PC-9 (cell line): ENCODE measurements at regions not wholly inside any gene's neighbourhood (a gene's known extent, or its start where the extent isn't known, plus 50 kb on each side); places are given as distances from the start of the nearest gene placed in this dataset.

Experiments
- BruUV-seq: library from RNA; stranded (reverse); fragments of 400-500 nt; replicated peaks from 2 replicates; lab custom pipeline; 2021; lab: Mats Ljungman, UMichigan
- CTCF ChIA-PET: fragments of 300-600 bp; sonication (Branson Sonifier 250); formaldehyde crosslinking; loops from one replicate; lab custom pipeline; 2022; ENCODE audit warnings: antibody characterized with exemption; lab: Charles Lee
- POLR2A ChIA-PET: fragments of 300-600 bp; sonication (Branson Sonifier 250); formaldehyde crosslinking; loops from one replicate; lab custom pipeline; 2022; ENCODE audit warnings: antibody characterized with exemption; ENCODE audit not compliant: unreplicated experiment; lab: Charles Lee
- DNase-seq, 2 experiments: peaks; one replicate each; pipeline versions ENCODE4 v3.0.0 to v3.0.0-alpha.2; 2015 to 2022; ENCODE audit warnings: mixed read lengths in 1 of 2
- H2AFZ ChIP-seq: fragments of 200-600 bp; sonication (generic); 2 replicates; pipeline ENCODE4 v1.8.1; 2017; ENCODE audit warnings: antibody characterized with exemption
- H3F3A ChIP-seq: fragments of 200-600 bp; sonication (generic); 2 replicates; pipeline ENCODE4 v1.8.1; 2017; ENCODE audit warnings: antibody characterized with exemption, mild to moderate bottlenecking, low read depth; ENCODE audit not compliant: insufficient read depth
- H3K27ac ChIP-seq: fragments of 200-600 bp; sonication (generic); 2 replicates; pipeline ENCODE4 v1.6.1; 2016; ENCODE audit warnings: mixed run types
- H3K27me3 ChIP-seq: fragments of 200-600 bp; sonication (generic); 2 replicates; pipeline ENCODE4 v1.6.1; 2016; ENCODE audit warnings: low read depth, mixed run types; ENCODE audit not compliant: insufficient read depth
- H3K36me3 ChIP-seq: fragments of 200-600 bp; sonication (generic); 2 replicates; pipeline ENCODE4 v1.6.1; 2016; ENCODE audit warnings: low read depth, mixed run types
- H3K4me1 ChIP-seq: fragments of 200-600 bp; sonication (generic); replicated peaks from 2 replicates; pipeline ENCODE4 v1.6.1; 2016; ENCODE audit warnings: mixed run types; ENCODE audit not compliant: insufficient read depth
- H3K4me2 ChIP-seq: fragments of 200-600 bp; sonication (generic); 2 replicates; pipeline ENCODE4 v1.6.1; 2017; ENCODE audit warnings: mixed run types
- H3K4me3 ChIP-seq: fragments of 200-600 bp; sonication (generic); 2 replicates; pipeline ENCODE4 v1.6.1; 2016; ENCODE audit warnings: mixed run types
- H3K79me2 ChIP-seq: fragments of 200-600 bp; sonication (generic); 2 replicates; pipeline ENCODE4 v1.6.1; 2017; ENCODE audit warnings: low read depth, mixed run types
- H3K9me2 ChIP-seq: fragments of 200-600 bp; sonication (generic); 2 replicates; pipeline ENCODE4 v1.8.1; 2017; ENCODE audit warnings: mild to moderate bottlenecking; ENCODE audit not compliant: insufficient read depth
- H3K9me3 ChIP-seq: fragments of 200-600 bp; sonication (generic); 2 replicates; pipeline ENCODE4 v1.8.1; 2016; ENCODE audit warnings: low read depth; ENCODE audit not compliant: insufficient read depth
- H4K20me1 ChIP-seq: fragments of 200-600 bp; sonication (generic); 2 replicates; pipeline ENCODE4 v1.8.1; 2017; ENCODE audit not compliant: insufficient read depth
- EZH2 ChIP-seq: fragments of 200-600 bp; sonication (generic); IDR thresholded peaks from 2 replicates; pipeline ENCODE4 v1.8.0; 2017; ENCODE audit warnings: antibody characterized with exemption, low read depth
- intact Hi-C: fragments of 100-400 bp; cut with micrococcal nuclease; formaldehyde crosslinking; loops from one replicate; pipeline ENCODE4 v1.10.0; 2022; ENCODE audit not compliant: unreplicated experiment
- TF ChIP-seq, protein P1 (sequence below): fragments of 200-600 bp; sonication (generic); conservative IDR thresholded peaks from 2 replicates; pipeline ENCODE4 v1.6.1; 2017; ENCODE audit warnings: mixed run types, antibody characterized with exemption, mild to moderate bottlenecking, moderate library complexity

DNA sequence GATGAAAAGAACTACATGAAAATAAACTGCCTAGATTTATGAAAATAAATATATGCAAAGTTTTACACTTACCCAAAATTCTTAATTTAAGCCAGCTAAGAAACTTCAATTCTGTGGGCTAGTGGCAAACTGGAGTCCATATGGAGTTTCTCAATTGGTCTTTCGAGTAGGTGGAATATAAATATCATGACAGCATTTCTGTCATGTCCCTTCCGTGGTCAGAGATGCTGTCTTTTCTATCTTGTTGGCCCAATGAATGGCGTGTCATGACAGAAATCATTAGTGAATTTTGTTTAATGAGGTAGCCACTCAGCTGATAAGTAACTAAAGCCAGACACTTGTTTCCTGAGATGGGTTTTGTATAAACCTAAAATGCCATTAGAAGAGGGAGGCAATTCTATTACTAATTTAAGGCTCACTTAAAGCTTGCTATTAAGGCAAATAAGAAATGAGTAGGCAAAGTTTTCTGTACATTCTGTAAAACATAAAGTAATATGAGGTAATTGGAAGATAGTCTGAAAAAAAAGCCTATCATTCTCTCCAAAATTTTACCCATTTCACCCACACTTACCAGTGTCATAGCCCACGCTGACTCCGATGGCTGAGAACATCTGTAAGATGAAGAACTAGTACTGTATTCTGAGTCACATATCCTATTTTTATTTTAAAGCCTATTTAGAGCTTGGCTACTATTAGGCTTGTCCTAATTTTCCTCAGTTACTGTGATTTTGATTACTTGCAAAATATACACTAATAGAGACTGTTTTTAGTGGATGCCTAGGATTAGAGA lies 419.3 kb upstream of the MEF2C start:
- intact Hi-C loops, result no loop called here
- H3K36me3 ChIP-seq, result no peaks in the 10 kb centered on the region
- H3K27ac ChIP-seq, result no peak overlapping the region
- DNase-seq, result no peak
- no peaks in the 10 kb centered on the region; the same call in 1 of the 2 replicates for H3K9me2 ChIP-seq
- no peaks in the 10 kb centered on the region for H3K79me2 ChIP-seq
- H3K9me3 ChIP-seq, result no peaks in the 10 kb centered on the region
- TF ChIP-seq, protein P1, sequence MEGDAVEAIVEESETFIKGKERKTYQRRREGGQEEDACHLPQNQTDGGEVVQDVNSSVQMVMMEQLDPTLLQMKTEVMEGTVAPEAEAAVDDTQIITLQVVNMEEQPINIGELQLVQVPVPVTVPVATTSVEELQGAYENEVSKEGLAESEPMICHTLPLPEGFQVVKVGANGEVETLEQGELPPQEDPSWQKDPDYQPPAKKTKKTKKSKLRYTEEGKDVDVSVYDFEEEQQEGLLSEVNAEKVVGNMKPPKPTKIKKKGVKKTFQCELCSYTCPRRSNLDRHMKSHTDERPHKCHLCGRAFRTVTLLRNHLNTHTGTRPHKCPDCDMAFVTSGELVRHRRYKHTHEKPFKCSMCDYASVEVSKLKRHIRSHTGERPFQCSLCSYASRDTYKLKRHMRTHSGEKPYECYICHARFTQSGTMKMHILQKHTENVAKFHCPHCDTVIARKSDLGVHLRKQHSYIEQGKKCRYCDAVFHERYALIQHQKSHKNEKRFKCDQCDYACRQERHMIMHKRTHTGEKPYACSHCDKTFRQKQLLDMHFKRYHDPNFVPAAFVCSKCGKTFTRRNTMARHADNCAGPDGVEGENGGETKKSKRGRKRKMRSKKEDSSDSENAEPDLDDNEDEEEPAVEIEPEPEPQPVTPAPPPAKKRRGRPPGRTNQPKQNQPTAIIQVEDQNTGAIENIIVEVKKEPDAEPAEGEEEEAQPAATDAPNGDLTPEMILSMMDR, result no peak
- no peak for TF ChIP-seq EZH2
- no peaks in the 10 kb centered on the region for H4K20me1 ChIP-seq
- H3F3A ChIP-seq, result no peaks in the 10 kb centered on the region
- no peak overlapping the region for H3K4me3 ChIP-seq
- POLR2A ChIA-PET, result no interaction called here
- H2AFZ ChIP-seq, result no peak overlapping the region
- CTCF ChIA-PET, result no interaction called here
- H3K4me1 ChIP-seq, result no peaks in the 10 kb centered on the region
- no peak overlapping the region for H3K4me2 ChIP-seq
- H3K27me3 ChIP-seq, result no peaks in the 10 kb centered on the region
- no TSS peak for BruUV-seq

DNA sequence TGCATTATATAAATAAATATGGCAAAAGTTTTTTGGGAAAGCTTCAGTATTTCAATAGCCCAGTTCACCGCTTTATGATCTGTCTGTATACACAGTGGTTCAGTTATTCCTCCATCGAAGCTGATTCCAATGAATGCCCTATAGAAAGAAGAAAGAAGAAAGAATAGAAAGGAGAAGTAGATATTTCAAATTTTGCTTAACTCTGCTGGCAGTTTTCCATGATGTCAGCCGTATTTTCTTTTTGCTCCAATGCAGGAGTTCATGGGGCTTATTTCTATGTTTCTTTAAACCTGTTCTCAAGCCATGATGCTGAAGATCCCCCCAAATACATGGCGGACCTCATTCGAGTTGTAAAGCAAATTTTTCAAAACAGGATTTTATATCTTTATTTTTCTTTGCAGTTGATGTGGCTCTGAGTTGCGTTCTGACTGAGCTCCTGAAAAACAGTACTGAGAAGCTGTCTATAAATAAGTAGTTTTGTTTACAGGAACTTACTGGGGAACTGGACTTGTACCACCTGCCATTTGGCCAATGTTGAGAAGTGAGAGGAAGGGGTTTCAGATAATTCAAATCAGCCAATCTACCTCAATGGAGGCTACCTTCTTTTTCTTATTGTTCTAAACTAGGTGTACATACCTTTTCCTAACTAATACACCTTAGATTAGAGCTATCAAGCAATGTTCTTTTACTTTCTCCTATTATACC lies 418.5 kb upstream of the MEF2C start:
- H3K36me3 ChIP-seq, result no peaks in the 10 kb centered on the region
- H3K4me1 ChIP-seq, result no peaks in the 10 kb centered on the region
- no peaks in the 10 kb centered on the region for H3K27me3 ChIP-seq
- H3F3A ChIP-seq, result no peaks in the 10 kb centered on the region
- no peak for TF ChIP-seq EZH2
- TF ChIP-seq, protein P1, result no peak
- no peak overlapping the region for H3K4me3 ChIP-seq
- H4K20me1 ChIP-seq, result no peaks in the 10 kb centered on the region
- ChIA-PET CTCF (no interaction called here), POLR2A (no interaction called here)
- no peak overlapping the region for H3K4me2 ChIP-seq
- DNase-seq, result no peak
- intact Hi-C loops, result no loop called here
- no TSS peak for BruUV-seq
- H3K9me2 ChIP-seq, result no peaks in the 10 kb centered on the region; the same call in 1 of the 2 replicates
- no peaks in the 10 kb centered on the region for H3K79me2 ChIP-seq
- H3K9me3 ChIP-seq, result no peaks in the 10 kb centered on the region
- no peak overlapping the region for H3K27ac ChIP-seq
- H2AFZ ChIP-seq, result no peak overlapping the region

DNA sequence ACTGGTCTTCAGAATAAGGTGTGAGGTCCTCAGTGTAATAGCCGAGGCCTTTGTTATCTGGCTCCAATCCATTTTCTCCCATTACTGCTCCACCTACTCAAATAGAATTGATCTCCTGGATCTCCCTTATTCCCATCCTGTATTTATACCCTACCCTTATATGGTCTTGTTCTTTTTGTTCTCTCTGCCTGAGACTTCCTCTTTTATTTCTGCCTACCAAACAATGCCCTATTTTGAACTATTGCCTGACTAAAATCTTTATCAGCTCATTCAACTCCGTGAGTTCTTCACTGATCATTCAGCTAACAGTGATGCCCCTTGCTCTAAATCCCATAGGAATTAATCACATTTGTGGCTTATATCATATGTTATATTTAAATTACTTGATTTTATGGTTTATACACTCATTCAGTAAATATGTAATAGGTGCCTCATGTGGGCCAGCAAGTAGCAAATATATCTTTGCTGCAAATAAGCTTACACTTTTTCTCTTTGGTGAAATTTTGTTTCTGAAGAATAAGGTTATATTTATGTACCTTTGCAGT lies 417.5 kb upstream of the MEF2C start:
- H3K36me3 ChIP-seq, result no peaks in the 10 kb centered on the region
- CTCF ChIA-PET, result no interaction called here
- H3K9me2 ChIP-seq, result no peaks in the 10 kb centered on the region; the same call in 1 of the 2 replicates
- no peak overlapping the region for H3K4me3 ChIP-seq
- no peak overlapping the region for H3K4me2 ChIP-seq
- POLR2A ChIA-PET, result no interaction called here
- TF ChIP-seq, protein P1, result no peak
- TF ChIP-seq EZH2, result no peak
- no peaks in the 10 kb centered on the region for H3F3A ChIP-seq
- no peaks in the 10 kb centered on the region for H3K4me1 ChIP-seq
- no peaks in the 10 kb centered on the region for H3K9me3 ChIP-seq
- H3K27ac ChIP-seq, result no peak overlapping the region
- H3K27me3 ChIP-seq, result no peaks in the 10 kb centered on the region
- intact Hi-C loops, result no loop called here
- no peak for DNase-seq
- H4K20me1 ChIP-seq, result no peaks in the 10 kb centered on the region
- no peaks in the 10 kb centered on the region for H3K79me2 ChIP-seq
- no TSS peak for BruUV-seq
- H2AFZ ChIP-seq, result no peak overlapping the region
